ENCODE measurements at regions not wholly inside any gene's neighbourhood (a gene's known extent, or its start where the extent isn't known, plus 50 kb on each side); places are given as distances from the start of the nearest gene placed in this dataset.

- no peak for TF ChIP-seq POLR2AphosphoS5 (IDR thresholded peaks at IDR 0.05; ENCODE audit: low read depth, low read length)
- TF ChIP-seq TAF1 (IDR thresholded peaks at IDR 0.05; ENCODE audit: borderline replicate concordance, low read depth, low read length): no peak
These were observed 194.4 kb upstream of the LDB2 start for GRCh38 chr4:17092736-17093437.

Data from GM12892 (cell line).